ENCODE measurements at regions not wholly inside any gene's neighbourhood (a gene's known extent, or its start where the extent isn't known, plus 50 kb on each side); places are given as distances from the start of the nearest gene placed in this dataset.

GRCh38 chr2:145650226-145650625 lies 1130.3 kb upstream of the ZEB2 start:
- intact Hi-C loops (cut with micrococcal nuclease; ENCODE audit: unreplicated experiment) (no loop called here), in situ Hi-C loops (cut with HindIII; ENCODE audit: low pct_unique_long_range_greater_than_20kb, low sequenced_read_pairs) (no loop called here)
- POLR2A ChIA-PET: no interaction called here
- TF ChIP-seq REST (IDR thresholded peaks at IDR 0.05; ENCODE audit: insufficient read depth in 1 of 2, low read depth in 2 of 2, low read length in 1 of 2) (no peak), TCF7L2 (IDR thresholded peaks at IDR 0.05; ENCODE audit: low read depth, low read length) (no peak), POLR2AphosphoS5 (IDR thresholded peaks at IDR 0.05; ENCODE audit: low read depth, low read length) (no peak), CTCF (IDR thresholded peaks at IDR 0.05) (no peak), SIN3A (IDR thresholded peaks at IDR 0.05; ENCODE audit: borderline replicate concordance, insufficient read depth, low read depth, low read length) (no peak)
- no peak overlapping the region for H3K27ac ChIP-seq (ENCODE audit: low read length)
- BruUV-seq (replicated peaks): no TSS peak
- no peaks in the 10 kb centered on the region for H3K36me3 ChIP-seq (ENCODE audit: control insufficient read depth, insufficient read depth, low read length)
- no peak overlapping the region for H3K4me3 ChIP-seq (ENCODE audit: low read depth in 2 of 2, low read length in 2 of 2)
- ATAC-seq (no peak), DNase-seq (ENCODE audit: low read depth, low spot score) (no peak)
- CTCF ChIA-PET: no interaction called here
- no peaks in the 10 kb centered on the region for H3K4me1 ChIP-seq (ENCODE audit: control insufficient read depth, insufficient read depth, low read length)
- H3K27me3 ChIP-seq (ENCODE audit: control insufficient read depth, insufficient read depth, low read length): no peaks in the 10 kb centered on the region
- H3K9me3 ChIP-seq (ENCODE audit: control insufficient read depth, insufficient read depth, low read depth, low read length): no peaks in the 10 kb centered on the region

- no peak overlapping the region for H3K4me3 ChIP-seq (ENCODE audit: low read depth in 2 of 2, low read length in 2 of 2)
- in situ Hi-C loops (cut with HindIII; ENCODE audit: low pct_unique_long_range_greater_than_20kb, low sequenced_read_pairs) (no loop called here), intact Hi-C loops (cut with micrococcal nuclease; ENCODE audit: unreplicated experiment) (no loop called here)
- H3K4me1 ChIP-seq (ENCODE audit: control insufficient read depth, insufficient read depth, low read length): no peaks in the 10 kb centered on the region
- TF ChIP-seq REST (IDR thresholded peaks at IDR 0.05; ENCODE audit: insufficient read depth in 1 of 2, low read depth in 2 of 2, low read length in 1 of 2): no peak
- H3K27me3 ChIP-seq (ENCODE audit: control insufficient read depth, insufficient read depth, low read length): no peaks in the 10 kb centered on the region
- no TSS peak for BruUV-seq (replicated peaks)
- no peaks in the 10 kb centered on the region for H3K36me3 ChIP-seq (ENCODE audit: control insufficient read depth, insufficient read depth, low read length)
- H3K9me3 ChIP-seq (ENCODE audit: control insufficient read depth, insufficient read depth, low read depth, low read length): no peaks in the 10 kb centered on the region
- CTCF ChIA-PET: no interaction called here
- H3K27ac ChIP-seq (ENCODE audit: low read length): no peak overlapping the region
- POLR2A ChIA-PET: no interaction called here
- DNase-seq (ENCODE audit: low read depth, low spot score): no peak
- ATAC-seq: no peak
These were observed 1129.1 kb upstream of the ZEB2 start for GRCh38 chr2:145649061-145649460.
